H1 (cell line): ENCODE measurements at regions not wholly inside any gene's neighbourhood (a gene's known extent, or its start where the extent isn't known, plus 50 kb on each side); places are given as distances from the start of the nearest gene placed in this dataset.

Experiments used
- CTCF ChIA-PET: fragments of 300-600 bp; sonication (Branson Sonifier 250); formaldehyde crosslinking; loops from one replicate; lab custom pipeline; 2021; ENCODE audit not compliant: partially characterized antibody; lab: Charles Lee
- POLR2A ChIA-PET: fragments of 300-600 bp; sonication (Branson Sonifier 250); formaldehyde crosslinking; loops from one replicate; lab custom pipeline; 2021; ENCODE audit warnings: inconsistent platforms; ENCODE audit not compliant: partially characterized antibody; lab: Charles Lee
- DNase-seq, 2 experiments: peaks; one replicate each; pipeline versions ENCODE4 v3.0.0 to v3.0.0-alpha.2; 2010 to 2022; ENCODE audit warnings: low spot score in 2 of 2, low read depth in 1 of 2, mixed read lengths in 1 of 2
- FAIRE-seq: peaks from 2 replicates; lab custom pipeline; 2011; peaks lifted over from hg19 to GRCh38; lab: Jason Lieb, UNC
- H2AFZ ChIP-seq: 2 replicates; pipeline ENCODE4 v1.8.1; 2012; ENCODE audit warnings: low read length, inconsistent platforms
- H2AK5ac ChIP-seq: 2 replicates; pipeline ENCODE4 v1.6.1; 2013; ENCODE audit warnings: low read depth, low read length
- H2BK120ac ChIP-seq: replicated peaks from 2 replicates; pipeline ENCODE3; 2013; ENCODE audit warnings: low read depth, low read length, inconsistent platforms
- H2BK12ac ChIP-seq: 2 replicates; pipeline ENCODE4 v1.6.1; 2013; ENCODE audit warnings: low read depth, low read length
- H2BK15ac ChIP-seq: 2 replicates; pipeline ENCODE4 v1.6.1; 2013; ENCODE audit warnings: low read length
- H2BK20ac ChIP-seq: 2 replicates; pipeline ENCODE4 v1.6.1; 2013; ENCODE audit warnings: low read length
- H2BK5ac ChIP-seq: 2 replicates; pipeline ENCODE4 v1.6.1; 2013; ENCODE audit warnings: low read depth, low read length
- H3K14ac ChIP-seq: 2 replicates; pipeline ENCODE4 v1.6.1; 2013; ENCODE audit warnings: inconsistent platforms; ENCODE audit not compliant: insufficient read length
- H3K18ac ChIP-seq: 2 replicates; pipeline ENCODE4 v1.6.1; 2013; ENCODE audit warnings: low read length; ENCODE audit errors: extremely low read depth
- H3K23ac ChIP-seq: 2 replicates; pipeline ENCODE4 v1.6.1; 2013; ENCODE audit warnings: inconsistent platforms; ENCODE audit not compliant: insufficient read length
- H3K23me2 ChIP-seq: 2 replicates; pipeline ENCODE4 v1.6.1; 2013; ENCODE audit warnings: low read depth, low read length
- H3K27ac ChIP-seq: 2 replicates; pipeline ENCODE4 v1.6.1; 2011; ENCODE audit warnings: low read depth, low read length, inconsistent platforms
- H3K27me3 ChIP-seq, 4 experiments: replicated peaks in 1 of 4; 1 replicate in 1 of 4; 2 replicates in 3 of 4; pipeline versions ENCODE4 v1.6.1 to v1.8.1; 2011 to 2013; ENCODE audit warnings: low read length in 3 of 4, mild to moderate bottlenecking in 3 of 4, inconsistent platforms in 2 of 4, mixed read lengths in 2 of 4, moderate library complexity in 1 of 4; ENCODE audit not compliant: control insufficient read depth in 3 of 4, insufficient read depth in 3 of 4; ENCODE audit errors: extremely low read depth in 1 of 4
- H3K36me3 ChIP-seq, 4 experiments: 2 replicates each; pipeline versions ENCODE4 v1.6.1 to v1.8.1; 2011 to 2013; ENCODE audit warnings: mild to moderate bottlenecking in 4 of 4, low read length in 3 of 4, moderate library complexity in 2 of 4, control low read depth in 1 of 4, inconsistent platforms in 1 of 4; ENCODE audit not compliant: insufficient read depth in 4 of 4, control insufficient read depth in 2 of 4
- H3K4ac ChIP-seq: replicated peaks from 2 replicates; pipeline ENCODE3; 2013; ENCODE audit warnings: low read length, low read depth, mixed read lengths, inconsistent platforms; ENCODE audit not compliant: insufficient read length
- H3K4me1 ChIP-seq, 4 experiments: replicated peaks in 1 of 4; 1 replicate in 1 of 4; 2 replicates in 3 of 4; pipeline versions ENCODE4 v1.6.1 to v1.8.1; 2011 to 2013; ENCODE audit warnings: low read length in 3 of 4, inconsistent platforms in 2 of 4, mixed read lengths in 1 of 4; ENCODE audit not compliant: insufficient read depth in 4 of 4, control insufficient read depth in 3 of 4
- H3K4me2 ChIP-seq, 2 experiments: 2 replicates each; pipeline versions ENCODE4 v1.6.1 to v1.8.1; 2011 to 2013; ENCODE audit warnings: low read depth in 2 of 2, low read length in 2 of 2, control low read depth in 1 of 2, inconsistent platforms in 1 of 2, mild to moderate bottlenecking in 1 of 2; ENCODE audit not compliant: insufficient read depth in 1 of 2
- H3K4me3 ChIP-seq, 4 experiments: fragments of 200-600, 300-600 bp in 1 of 4; sonication (generic), shearing (Covaris generic), sonication (Bioruptor Twin) in 1 of 4; 2 replicates each; pipeline versions ENCODE4 v1.5.1 to v1.8.1; 2011 to 2016; ENCODE audit warnings: low read length in 4 of 4, low read depth in 3 of 4, control low read depth in 2 of 4, inconsistent platforms in 2 of 4, mild to moderate bottlenecking in 2 of 4, mixed read lengths in 1 of 4, moderate library complexity in 1 of 4; ENCODE audit not compliant: insufficient read depth in 2 of 4; ENCODE audit errors: extremely low read depth in 1 of 4
- H3K56ac ChIP-seq: replicated peaks from 2 replicates; pipeline ENCODE3; 2013; ENCODE audit warnings: low read depth, mild to moderate bottlenecking, mixed read lengths, low read length, inconsistent platforms; ENCODE audit not compliant: insufficient read length
- H3K79me1 ChIP-seq: 2 replicates; pipeline ENCODE4 v1.6.1; 2013; ENCODE audit warnings: low read depth, low read length, control low read depth
- H3K79me2 ChIP-seq, 2 experiments: 2 replicates each; pipeline versions ENCODE4 v1.6.1 to v1.8.1; 2012 to 2013; ENCODE audit warnings: low read length in 2 of 2, mild to moderate bottlenecking in 2 of 2, inconsistent platforms in 1 of 2; ENCODE audit not compliant: insufficient read depth in 2 of 2, control insufficient read depth in 1 of 2
- H3K9ac ChIP-seq, 4 experiments: replicated peaks in 1 of 4; 1 replicate in 1 of 4; 2 replicates in 3 of 4; pipeline versions ENCODE4 v1.6.1 to v1.8.1; 2011 to 2013; ENCODE audit warnings: low read depth in 3 of 4, low read length in 3 of 4, control low read depth in 2 of 4, mild to moderate bottlenecking in 2 of 4, moderate library complexity in 2 of 4, inconsistent platforms in 1 of 4; ENCODE audit errors: extremely low read depth in 1 of 4
- H3K9me3 ChIP-seq, 2 experiments: 2 replicates each; pipeline versions ENCODE4 v1.6.1 to v1.8.1; 2012 to 2013; ENCODE audit warnings: mild to moderate bottlenecking in 2 of 2, moderate library complexity in 2 of 2, control low read depth in 1 of 2, inconsistent platforms in 1 of 2, low read depth in 1 of 2, low read length in 1 of 2, mixed read lengths in 1 of 2; ENCODE audit not compliant: insufficient read depth in 2 of 2
- H4K20me1 ChIP-seq, 2 experiments: replicated peaks in 1 of 2; 2 replicates each; pipeline versions ENCODE3 to v1.8.1; 2011 to 2013; ENCODE audit warnings: inconsistent platforms in 2 of 2, low read length in 2 of 2, mild to moderate bottlenecking in 1 of 2; ENCODE audit not compliant: insufficient read depth in 2 of 2, control insufficient read depth in 1 of 2
- H4K5ac ChIP-seq: 2 replicates; pipeline ENCODE4 v1.6.1; 2013; ENCODE audit warnings: low read length, low read depth, mixed read lengths, inconsistent platforms; ENCODE audit not compliant: insufficient read length
- H4K8ac ChIP-seq: 2 replicates; pipeline ENCODE4 v1.8.0; 2013; ENCODE audit warnings: mild to moderate bottlenecking, moderate library complexity, low read length, inconsistent platforms; ENCODE audit not compliant: insufficient read depth; ENCODE audit errors: extremely low read depth
- H4K91ac ChIP-seq: replicated peaks from 2 replicates; pipeline ENCODE3; 2013; ENCODE audit warnings: low read length, mixed read lengths, inconsistent platforms; ENCODE audit not compliant: insufficient read length
- ASH2L ChIP-seq: fragments of 200-600, 300-600 bp; sonication (generic); IDR thresholded peaks from one replicate; pipeline ENCODE4 v1.7.1; 2017; ENCODE audit warnings: low read length
- BRCA1 ChIP-seq: IDR thresholded peaks from 2 replicates; pipeline ENCODE4 v1.6.1; 2012; ENCODE audit warnings: low read depth, low read length, improper control_type of control experiment
- CBX8 ChIP-seq: fragments of 300-800, 300-1000 bp; sonication (generic); IDR thresholded peaks from 2 replicates; pipeline ENCODE4 v1.7.1; 2016; ENCODE audit warnings: low read depth, low read length, borderline replicate concordance
- HDAC2 ChIP-seq, 2 experiments: fragments of 300-600 bp in 1 of 2; sonication (generic) in 1 of 2; IDR thresholded peaks; 2 replicates each; pipeline ENCODE4 v1.6.1; 2011 to 2012; ENCODE audit warnings: low read depth in 2 of 2, low read length in 2 of 2, mild to moderate bottlenecking in 2 of 2, moderate library complexity in 2 of 2, borderline replicate concordance in 1 of 2, inconsistent platforms in 1 of 2
- MAFK ChIP-seq: IDR thresholded peaks from 2 replicates; pipeline ENCODE4 v1.6.1; 2012; ENCODE audit warnings: low read depth, mild to moderate bottlenecking, improper control_type of control experiment, low read length
- SRF ChIP-seq: IDR thresholded peaks from 2 replicates; pipeline ENCODE4 v1.6.1; 2011; ENCODE audit warnings: mild to moderate bottlenecking, low read depth, low read length, moderate library complexity
- TAF1 ChIP-seq: IDR thresholded peaks from 2 replicates; pipeline ENCODE4 v1.6.1; 2011; ENCODE audit warnings: mild to moderate bottlenecking, low read depth, low read length
- TCF12 ChIP-seq: IDR thresholded peaks from 2 replicates; pipeline ENCODE4 v1.6.1; 2011; ENCODE audit warnings: low read depth, mild to moderate bottlenecking, low read length
- WGBS, 2 experiments: shearing (Covaris generic) in 1 of 2; methylation state at CpG; one replicate each; pipeline versions ENCODE4 v1.1.6 to v1.1.7; 2013 to 2015; ENCODE audit warnings: low lambda C conversion rate in 2 of 2, mixed read lengths in 2 of 2, inconsistent platforms in 1 of 2, low coverage in 1 of 2, missing lambda C conversion rate in 1 of 2; ENCODE audit not compliant: insufficient replicate concordance in 2 of 2, insufficient coverage in 1 of 2, insufficient read length in 1 of 2; ENCODE audit errors: extremely low coverage in 1 of 2, missing lambda C conversion rate in 1 of 2; 5-methylcytosine and 5-hydroxymethylcytosine counted together

DNA sequence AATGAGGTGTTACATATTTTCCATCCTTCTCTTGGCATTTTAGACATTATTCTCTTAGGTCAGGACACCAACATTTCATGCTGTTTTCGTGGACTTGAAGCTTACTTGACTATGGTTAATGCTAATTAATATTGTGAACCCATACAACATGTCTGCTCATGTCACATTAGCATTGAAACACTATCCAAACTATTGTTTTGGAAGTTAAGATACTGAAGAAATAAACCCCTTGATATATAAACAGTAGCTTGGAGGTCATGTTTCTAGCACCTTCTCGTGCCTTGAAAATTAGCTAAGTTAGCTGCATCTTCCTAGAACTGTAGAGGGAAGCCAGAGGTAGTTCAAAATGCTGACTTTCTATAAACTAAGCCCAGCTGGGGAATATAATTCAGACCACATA lies 288.8 kb downstream of the LTN1 start:
- H4K20me1 ChIP-seq: no peaks in the 10 kb centered on the region
- 90% methylated on average over 2 of the region's 2 CpGs; no CpG with 5 or more reads in 1 of the 2 experiments for WGBS, 2 experiments
- H3K4ac ChIP-seq: no peak overlapping the region
- no peaks in the 10 kb centered on the region for H3K36me3 ChIP-seq
- no peak overlapping the region for H2AFZ ChIP-seq
- H3K27me3 ChIP-seq: no peaks in the 10 kb centered on the region
- no peak overlapping the region for H3K14ac ChIP-seq
- H3K9me3 ChIP-seq: no peaks in the 10 kb centered on the region
- no peak overlapping the region for H2BK12ac ChIP-seq
- H3K9ac ChIP-seq: no peak overlapping the region
- H3K4me3 ChIP-seq: no peak overlapping the region
- TF ChIP-seq CBX8 (no peak), TCF12 (no peak), SRF (no peak), BRCA1 (no peak), TAF1 (no peak), MAFK (no peak), ASH2L (no peak), HDAC2 (IDR thresholded peaks at IDR 0.05; ENCODE audit: borderline replicate concordance in 1 of 2, low read depth in 2 of 2, low read length in 2 of 2) (no peak)
- H3K23me2 ChIP-seq: no peaks in the 10 kb centered on the region
- no peak overlapping the region for H4K8ac ChIP-seq
- H2BK120ac ChIP-seq: no peak overlapping the region
- POLR2A ChIA-PET: no interaction called here
- H3K79me1 ChIP-seq: no peaks in the 10 kb centered on the region
- H2AK5ac ChIP-seq: no peak overlapping the region
- H3K27ac ChIP-seq: no peak overlapping the region
- no peak overlapping the region for H2BK20ac ChIP-seq
- no peaks in the 10 kb centered on the region for H3K79me2 ChIP-seq
- no peak overlapping the region for H3K23ac ChIP-seq
- H2BK15ac ChIP-seq: no peak overlapping the region
- no peak overlapping the region for H3K18ac ChIP-seq
- H3K4me2 ChIP-seq: no peak overlapping the region
- no peak overlapping the region for H3K56ac ChIP-seq
- DNase-seq: no peak
- no peaks in the 10 kb centered on the region for H3K4me1 ChIP-seq
- CTCF ChIA-PET: interaction anchor here (0.8 to 1.1 kb wide), 2 partner anchors 42 to 54 kb away, joined by 3 read pairs; no protein-coding TSS in a partner anchor
- FAIRE-seq: no peak
- no peak overlapping the region for H4K5ac ChIP-seq
- H2BK5ac ChIP-seq: no peak overlapping the region
- no peak overlapping the region for H4K91ac ChIP-seq
